Mesothelial cell of epicardium (in vitro differentiated cells): ENCODE measurements at regions not wholly inside any gene's neighbourhood (a gene's known extent, or its start where the extent isn't known, plus 50 kb on each side); places are given as distances from the start of the nearest gene placed in this dataset.

ENCODE experiments used
- DNase-seq, 2 experiments: peaks; one replicate each; pipeline ENCODE4 v3.0.0; 2021; ENCODE audit warnings: low spot score in 2 of 2; ENCODE audit not compliant: unreplicated experiment in 2 of 2
- H3K27ac Mint-ChIP-seq: 2 replicates; pipeline ENCODE4 v1.8.0; 2021; ENCODE audit warnings: mixed read lengths
- H3K27me3 Mint-ChIP-seq: 2 replicates; pipeline ENCODE4 v1.8.0; 2021; ENCODE audit warnings: low read depth, mixed read lengths
- H3K36me3 Mint-ChIP-seq: 2 replicates; pipeline ENCODE4 v1.8.0; 2021; ENCODE audit warnings: mixed read lengths
- H3K4me1 Mint-ChIP-seq: 2 replicates; pipeline ENCODE4 v1.8.0; 2021; ENCODE audit warnings: mixed read lengths
- H3K4me3 Mint-ChIP-seq: 2 replicates; pipeline ENCODE4 v1.8.0; 2021; ENCODE audit warnings: mild to moderate bottlenecking, moderate library complexity, mixed read lengths
- H3K9me3 Mint-ChIP-seq: 2 replicates; pipeline ENCODE4 v1.8.0; 2021; ENCODE audit warnings: mixed read lengths
- TF ChIP-seq, protein P1 (sequence below): fragments of 200-600 bp; sonication (generic); IDR thresholded peaks from one replicate; pipeline ENCODE4 v1.5.0; 2021; ENCODE audit warnings: antibody characterized with exemption; ENCODE audit not compliant: unreplicated experiment

DNA sequence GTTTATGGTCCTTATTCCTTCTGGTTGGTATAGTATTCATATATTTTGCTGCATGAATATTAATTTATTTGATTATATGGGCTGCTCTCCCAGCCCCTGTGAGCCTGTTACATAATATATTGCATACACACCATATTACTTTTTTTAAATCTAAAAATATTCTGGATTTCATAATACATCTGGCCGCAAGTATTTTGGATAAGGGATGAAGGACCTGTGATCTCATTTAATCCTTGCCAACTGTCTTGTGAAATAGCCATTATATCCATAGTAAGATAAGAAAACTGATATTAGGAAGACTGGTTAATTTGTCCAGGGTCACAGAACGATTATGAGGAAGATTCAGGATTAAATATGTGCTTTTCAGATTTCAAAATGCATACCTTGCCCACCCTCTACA, 433.6 kb downstream of the LPIN1 start:
- DNase-seq: no peak
- Mint-ChIP-seq H3K9me3 (peaks cover 3% of the 10 kb centered on the region), H3K36me3 (no peaks in the 10 kb centered on the region), H3K4me1 (peaks cover 32% of the 10 kb centered on the region), H3K27me3 (no peaks in the 10 kb centered on the region), H3K27ac (no peak overlapping the region), H3K4me3 (no peak overlapping the region)
- TF ChIP-seq, protein P1, sequence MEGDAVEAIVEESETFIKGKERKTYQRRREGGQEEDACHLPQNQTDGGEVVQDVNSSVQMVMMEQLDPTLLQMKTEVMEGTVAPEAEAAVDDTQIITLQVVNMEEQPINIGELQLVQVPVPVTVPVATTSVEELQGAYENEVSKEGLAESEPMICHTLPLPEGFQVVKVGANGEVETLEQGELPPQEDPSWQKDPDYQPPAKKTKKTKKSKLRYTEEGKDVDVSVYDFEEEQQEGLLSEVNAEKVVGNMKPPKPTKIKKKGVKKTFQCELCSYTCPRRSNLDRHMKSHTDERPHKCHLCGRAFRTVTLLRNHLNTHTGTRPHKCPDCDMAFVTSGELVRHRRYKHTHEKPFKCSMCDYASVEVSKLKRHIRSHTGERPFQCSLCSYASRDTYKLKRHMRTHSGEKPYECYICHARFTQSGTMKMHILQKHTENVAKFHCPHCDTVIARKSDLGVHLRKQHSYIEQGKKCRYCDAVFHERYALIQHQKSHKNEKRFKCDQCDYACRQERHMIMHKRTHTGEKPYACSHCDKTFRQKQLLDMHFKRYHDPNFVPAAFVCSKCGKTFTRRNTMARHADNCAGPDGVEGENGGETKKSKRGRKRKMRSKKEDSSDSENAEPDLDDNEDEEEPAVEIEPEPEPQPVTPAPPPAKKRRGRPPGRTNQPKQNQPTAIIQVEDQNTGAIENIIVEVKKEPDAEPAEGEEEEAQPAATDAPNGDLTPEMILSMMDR: no peak

DNA sequence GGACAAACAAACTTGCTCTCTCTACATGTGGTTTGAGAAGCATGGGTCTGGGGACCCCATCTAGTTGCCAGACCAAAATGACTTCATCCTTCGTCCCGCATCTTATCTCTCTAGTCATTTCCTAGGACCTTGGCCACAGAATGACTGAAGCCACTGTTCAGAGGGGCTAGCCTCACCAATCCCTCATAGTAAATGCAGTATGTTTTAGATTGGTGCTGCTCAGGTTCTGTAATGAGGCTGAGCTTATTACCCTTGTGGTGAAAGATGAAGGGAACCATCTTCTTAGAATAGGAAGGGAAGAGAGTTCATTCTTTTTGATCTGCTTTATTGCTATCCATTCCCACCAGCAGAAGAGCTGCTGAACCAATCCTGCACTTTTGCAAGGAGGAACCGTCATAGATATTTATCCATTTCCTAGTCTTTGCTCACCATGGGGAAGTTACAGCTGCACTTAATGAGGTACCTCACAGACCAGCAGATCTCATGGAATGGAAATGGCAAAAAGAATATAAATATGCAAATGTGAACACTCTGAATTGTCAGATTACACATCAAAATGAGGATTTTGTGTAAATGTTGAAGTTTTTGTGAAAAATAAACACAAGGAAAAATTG, 436.7 kb downstream of the LPIN1 start:
- no peaks in the 10 kb centered on the region for H3K36me3 Mint-ChIP-seq
- no peak overlapping the region for H3K4me3 Mint-ChIP-seq
- no peaks in the 10 kb centered on the region for H3K27me3 Mint-ChIP-seq
- TF ChIP-seq, protein P1: no peak
- no peak overlapping the region for H3K27ac Mint-ChIP-seq
- peaks cover 3% of the 10 kb centered on the region for H3K9me3 Mint-ChIP-seq
- DNase-seq: no peak
- peaks cover 7% of the 10 kb centered on the region for H3K4me1 Mint-ChIP-seq

DNA sequence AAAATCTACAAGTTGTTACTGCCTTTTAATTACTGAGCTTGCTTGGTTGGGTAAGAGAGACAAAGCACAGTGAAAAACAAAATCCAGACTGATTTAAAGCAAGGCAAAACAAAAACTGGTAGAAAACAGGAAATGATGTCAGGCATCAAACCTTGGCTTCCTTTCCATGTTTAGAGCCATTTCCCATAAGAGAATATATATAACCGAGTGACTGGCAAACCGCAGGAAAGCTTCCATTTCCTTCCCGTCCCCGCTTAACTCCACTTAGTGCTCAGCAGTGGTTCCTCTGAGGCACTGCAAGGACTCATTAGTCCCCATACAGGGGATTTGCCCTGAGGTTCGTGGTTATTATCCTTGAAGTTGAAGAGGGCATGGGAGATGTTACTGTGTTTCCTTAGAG, 446.3 kb downstream of the LPIN1 start:
- no peaks in the 10 kb centered on the region for H3K36me3 Mint-ChIP-seq
- no peaks in the 10 kb centered on the region for H3K27me3 Mint-ChIP-seq
- H3K4me1 Mint-ChIP-seq: no peaks in the 10 kb centered on the region
- H3K9me3 Mint-ChIP-seq: peaks cover 17% of the 10 kb centered on the region
- no peak overlapping the region for H3K27ac Mint-ChIP-seq
- TF ChIP-seq, protein P1: no peak
- H3K4me3 Mint-ChIP-seq: no peak overlapping the region
- DNase-seq: no peak

DNA sequence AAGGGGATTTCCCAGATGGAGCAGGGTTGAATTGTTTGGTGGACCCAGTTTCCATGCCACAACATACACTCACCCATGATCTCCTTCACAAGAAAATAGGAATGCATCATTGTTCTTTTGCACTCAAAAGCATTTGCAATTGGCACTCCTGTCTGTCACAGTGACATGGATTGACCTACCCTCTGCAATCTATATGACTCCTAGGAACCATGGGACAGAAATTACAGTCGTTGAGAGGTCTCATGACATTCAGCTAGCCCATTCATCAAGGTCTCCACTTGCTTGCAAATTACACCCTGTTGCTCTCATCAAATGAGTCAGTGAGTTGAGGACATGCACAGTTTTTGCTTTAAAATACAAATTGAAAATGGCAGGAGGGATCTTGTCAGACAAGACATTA, 448.5 kb downstream of the LPIN1 start:
- Mint-ChIP-seq H3K4me3 (no peak overlapping the region), H3K27ac (no peak overlapping the region), H3K9me3 (peaks cover 22% of the 10 kb centered on the region), H3K27me3 (no peaks in the 10 kb centered on the region), H3K4me1 (peaks cover 3% of the 10 kb centered on the region), H3K36me3 (no peaks in the 10 kb centered on the region)
- TF ChIP-seq, protein P1: no peak
- no peak for DNase-seq

DNA sequence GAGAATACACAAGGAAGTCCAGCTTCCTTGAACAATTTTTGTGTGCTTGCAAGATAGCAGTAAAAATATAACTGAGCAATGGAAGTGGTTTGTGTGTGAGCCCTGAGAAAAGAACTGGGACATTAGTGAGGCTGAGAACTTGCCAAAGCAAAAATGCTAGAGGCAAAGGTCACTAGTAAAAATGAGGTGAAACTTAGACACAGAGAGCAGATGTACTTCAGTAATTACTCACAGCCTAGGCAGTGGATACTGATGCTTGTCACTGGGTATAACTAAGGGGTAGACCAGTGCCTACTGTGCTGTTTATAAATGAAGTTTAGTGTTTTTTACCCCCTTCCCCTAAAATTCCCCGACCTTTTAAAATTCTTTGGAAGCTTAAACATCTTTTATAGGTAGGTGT, 450.1 kb downstream of the LPIN1 start:
- TF ChIP-seq, protein P1: no peak
- Mint-ChIP-seq H3K27ac (no peak overlapping the region), H3K9me3 (peaks cover 22% of the 10 kb centered on the region), H3K4me3 (no peak overlapping the region), H3K36me3 (no peaks in the 10 kb centered on the region), H3K4me1 (peaks cover 9% of the 10 kb centered on the region), H3K27me3 (no peaks in the 10 kb centered on the region)
- DNase-seq: no peak

DNA sequence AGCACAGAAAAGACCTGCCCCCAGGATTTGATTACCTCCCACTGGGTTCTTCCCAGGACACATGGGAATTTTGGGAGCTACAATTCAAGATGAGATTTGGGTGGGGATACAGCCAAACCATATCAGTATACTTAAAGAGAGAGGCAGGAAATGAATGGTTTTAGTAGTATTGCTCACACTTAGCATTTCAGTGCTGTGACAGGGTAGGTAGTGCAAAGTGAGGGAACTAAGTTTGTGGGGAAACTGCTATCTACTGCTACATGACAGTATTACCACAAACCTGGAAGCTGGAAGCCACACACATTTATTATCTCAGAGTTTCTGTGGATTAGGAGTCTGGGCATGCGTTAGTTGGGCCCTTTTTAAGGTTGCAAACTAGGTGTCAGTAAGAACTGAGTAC, 450.7 kb downstream of the LPIN1 start:
- Mint-ChIP-seq H3K9me3 (peaks cover 22% of the 10 kb centered on the region), H3K27me3 (no peaks in the 10 kb centered on the region), H3K27ac (no peak overlapping the region), H3K4me3 (no peak overlapping the region), H3K4me1 (peaks cover 16% of the 10 kb centered on the region), H3K36me3 (no peaks in the 10 kb centered on the region)
- TF ChIP-seq, protein P1: no peak
- DNase-seq: no peak
